T-helper 2 cell treated with Interferon-gamma antibody and Interleukin-4, amounts not matched to agents 100 ng/mL and 5 ng/mL, for 36 hours (primary cell): ENCODE measurements at regions not wholly inside any gene's neighbourhood (a gene's known extent, or its start where the extent isn't known, plus 50 kb on each side); places are given as distances from the start of the nearest gene placed in this dataset.

Experiments used
- intact Hi-C: fragments of 100-400 bp; cut with micrococcal nuclease; formaldehyde crosslinking; loops from one replicate; pipeline ENCODE4 v1.15.1; 2023

DNA sequence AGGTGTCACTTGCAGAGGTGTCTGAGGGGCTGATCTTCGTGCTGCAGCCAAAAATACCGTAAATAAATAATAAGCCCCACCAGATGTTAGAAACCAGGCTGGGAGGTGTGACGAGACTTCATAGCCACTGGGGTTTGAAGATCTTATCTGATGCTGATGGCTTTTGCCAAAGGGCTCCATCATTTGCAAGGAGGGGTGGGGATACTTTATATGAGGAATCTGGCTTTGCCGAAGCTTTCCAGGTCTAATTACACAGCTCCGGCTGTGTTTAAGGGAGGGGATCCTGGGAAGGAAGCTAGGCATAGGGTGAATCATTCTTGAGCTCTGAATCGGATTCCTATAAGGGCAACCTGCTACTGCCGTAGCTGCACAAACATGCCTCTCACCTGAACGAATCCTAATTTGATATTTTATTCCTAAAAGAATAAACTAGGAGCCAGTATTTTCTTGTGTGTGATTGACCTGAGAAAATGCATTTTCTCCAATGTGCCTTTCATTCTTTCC, 249.6 kb downstream of the SOD2 start:
- intact Hi-C loops = no loop called here

GRCh38 chr6:159441704-159441981, 251.4 kb downstream of the SOD2 start:
- intact Hi-C loops = no loop called here

GRCh38 chr6:159440911-159441703, 251.9 kb downstream of the SOD2 start:
- intact Hi-C loops = no loop called here

DNA sequence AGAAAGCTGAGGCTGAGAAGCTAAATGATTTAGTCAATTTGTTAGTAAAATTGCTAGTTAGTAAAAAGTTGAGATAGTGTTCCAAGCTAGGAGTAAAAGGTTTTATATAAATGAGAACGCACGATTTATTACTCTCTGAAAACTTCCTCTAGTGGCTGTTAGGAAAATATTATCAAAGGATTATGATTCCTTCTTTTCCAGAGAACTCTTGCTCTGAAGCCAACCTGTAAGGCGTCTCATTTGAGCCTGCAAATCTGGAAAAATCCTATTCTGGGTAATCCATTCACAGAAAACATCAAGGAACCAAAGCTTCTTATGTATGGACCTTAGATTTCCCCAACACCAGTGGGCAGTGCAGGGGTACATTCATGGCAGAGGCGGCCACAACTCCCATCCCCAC, 252.7 kb downstream of the SOD2 start:
- intact Hi-C loops = no loop called here

DNA sequence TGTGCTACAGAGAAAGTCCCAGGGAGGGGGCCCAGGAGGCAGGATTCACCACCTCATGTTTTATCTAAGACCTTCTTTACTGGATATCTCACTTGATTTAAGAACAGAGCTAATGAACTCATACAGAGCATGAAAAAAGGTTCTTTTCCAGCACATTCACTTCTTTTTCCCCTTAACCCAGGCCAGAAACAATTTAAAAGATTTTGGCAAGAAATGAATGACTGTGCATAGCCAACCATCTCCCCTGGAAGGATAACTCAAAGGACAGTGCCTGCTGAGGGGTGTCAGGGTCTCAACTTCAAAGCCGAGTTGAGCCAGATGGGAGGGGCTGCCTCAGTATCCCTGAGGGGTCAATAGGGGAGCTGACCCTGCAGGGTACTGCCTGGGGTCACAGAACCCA, 253.4 kb downstream of the SOD2 start:
- intact Hi-C loops = no loop called here

DNA sequence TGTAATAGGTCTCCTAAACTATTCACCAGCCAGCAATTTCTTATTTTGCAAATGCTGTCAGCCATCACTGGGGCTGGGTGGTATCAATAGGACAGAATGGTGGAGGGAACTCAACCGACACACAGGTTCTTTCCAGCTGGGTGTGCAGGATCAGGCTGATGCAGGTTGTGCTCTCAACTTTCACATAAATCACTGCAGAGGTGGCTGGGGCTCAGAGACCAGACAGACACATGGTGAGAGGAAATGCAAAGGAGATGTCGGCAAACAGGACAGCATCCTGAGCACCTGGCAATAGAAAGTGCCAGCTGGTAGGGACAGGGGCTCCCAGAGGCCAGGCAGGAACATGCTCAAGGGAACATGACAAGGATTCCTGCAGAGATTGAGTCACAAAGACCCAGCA, 254.9 kb downstream of the SOD2 start:
- intact Hi-C loops = no loop called here

GRCh38 chr6:159436581-159436980, 256.5 kb downstream of the SOD2 start:
- intact Hi-C loops = no loop called here

DNA sequence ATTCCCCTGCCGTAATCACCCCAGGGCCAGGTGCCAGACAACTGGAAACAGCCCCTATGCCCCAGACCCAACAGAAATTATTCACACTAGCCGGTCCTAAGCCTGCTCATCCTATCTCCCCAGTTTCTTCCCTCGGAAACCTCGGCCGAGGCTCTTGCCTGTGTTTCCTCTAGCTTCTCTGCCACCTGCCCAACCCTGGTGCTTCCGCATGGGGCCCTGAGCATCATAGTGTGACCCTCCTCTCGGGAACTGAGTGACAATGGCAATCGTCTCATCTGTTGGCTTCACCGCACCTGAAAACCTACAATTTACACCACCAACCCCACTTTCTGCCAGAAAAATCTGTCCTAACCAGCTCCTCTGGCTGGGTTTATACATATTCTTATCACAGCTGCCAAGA, 257.3 kb downstream of the SOD2 start:
- intact Hi-C loops = no loop called here

DNA sequence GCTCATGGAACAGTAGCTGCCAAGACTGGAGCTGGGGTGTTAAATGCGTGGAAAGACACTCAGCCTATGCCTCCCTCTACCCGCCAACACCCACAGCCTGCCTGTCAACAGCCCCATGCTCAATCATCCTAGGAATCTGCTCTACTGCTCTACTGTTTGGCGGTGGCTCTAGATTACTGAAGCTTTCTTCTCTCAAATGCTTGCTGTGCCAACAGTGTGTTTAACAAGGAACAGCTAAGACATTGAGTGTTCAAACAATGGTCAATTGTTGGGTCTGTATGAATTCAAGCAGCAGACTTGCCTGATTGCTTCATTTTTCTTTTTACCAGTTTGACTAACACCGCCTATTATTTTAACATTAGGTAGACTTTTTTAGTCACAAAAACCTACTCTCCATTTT, 258.6 kb downstream of the SOD2 start:
- intact Hi-C loops = no loop called here

GRCh38 chr6:159433550-159433949, 259.5 kb downstream of the SOD2 start:
- intact Hi-C loops = no loop called here

DNA sequence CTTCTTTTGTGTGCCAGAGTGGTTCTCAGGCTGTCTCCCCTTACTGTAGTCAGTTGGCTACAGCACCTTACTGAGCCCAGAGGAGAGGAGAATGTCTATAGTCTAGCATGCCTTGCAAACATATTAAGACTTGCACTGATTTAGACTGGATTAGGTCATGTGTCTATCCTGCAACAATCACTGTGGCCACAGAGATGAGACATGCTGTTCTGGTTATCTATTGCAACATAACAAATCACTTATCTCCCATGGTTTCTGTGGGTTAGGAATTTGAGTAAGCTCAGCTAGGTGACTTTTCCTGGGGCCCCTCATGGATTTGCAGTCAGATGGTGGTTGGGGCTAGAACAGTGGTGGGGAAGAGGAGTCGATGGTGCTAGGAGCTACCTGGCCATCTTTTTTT, 261.3 kb downstream of the SOD2 start:
- intact Hi-C loops = no loop called here

GRCh38 chr6:159430323-159430722, 261.1 kb downstream of the FNDC1 start:
- intact Hi-C loops = no loop called here

- intact Hi-C loops = no loop called here
Measured at GRCh38 chr6:159429433-159429832, 260.2 kb downstream of the FNDC1 start.

DNA sequence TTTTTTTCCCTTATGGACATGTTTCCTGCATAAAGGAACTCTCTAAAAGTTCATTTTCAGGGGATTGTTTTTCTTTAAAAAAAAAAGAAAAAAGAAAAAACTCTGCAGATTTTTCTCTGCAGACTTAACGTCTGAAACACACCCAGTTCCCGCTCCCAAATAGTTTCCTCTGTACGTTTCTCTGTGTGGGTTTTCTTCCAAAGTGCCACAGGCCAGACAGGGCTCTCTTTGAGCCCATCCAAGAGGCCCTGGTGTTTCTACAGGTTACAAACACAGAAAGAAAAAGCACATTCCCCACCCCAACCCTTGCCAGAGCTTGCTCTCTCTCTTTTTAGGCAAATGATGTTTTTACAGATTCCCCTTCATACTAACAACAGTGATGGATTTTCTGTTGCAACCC, 258.6 kb downstream of the FNDC1 start:
- intact Hi-C loops = no loop called here

DNA sequence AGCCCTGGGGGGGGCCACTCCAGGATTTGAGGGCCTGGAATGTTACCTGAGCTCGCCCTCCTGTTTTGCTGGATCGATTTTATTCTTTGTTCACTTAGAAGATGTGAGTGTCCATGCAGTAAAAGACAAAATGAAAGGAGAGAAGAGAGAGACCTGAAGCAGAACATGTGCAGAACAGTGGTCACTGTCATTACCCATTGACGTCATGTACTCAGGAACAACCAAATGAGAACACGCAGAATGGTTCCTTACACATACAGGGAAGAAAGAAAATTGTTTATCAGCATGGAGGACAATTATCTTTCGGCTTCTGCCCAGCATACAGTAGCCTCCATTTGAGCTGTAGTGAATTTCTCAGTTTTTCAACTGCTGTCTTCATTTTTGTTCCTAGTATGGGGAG, 258.1 kb downstream of the FNDC1 start:
- intact Hi-C loops = no loop called here

DNA sequence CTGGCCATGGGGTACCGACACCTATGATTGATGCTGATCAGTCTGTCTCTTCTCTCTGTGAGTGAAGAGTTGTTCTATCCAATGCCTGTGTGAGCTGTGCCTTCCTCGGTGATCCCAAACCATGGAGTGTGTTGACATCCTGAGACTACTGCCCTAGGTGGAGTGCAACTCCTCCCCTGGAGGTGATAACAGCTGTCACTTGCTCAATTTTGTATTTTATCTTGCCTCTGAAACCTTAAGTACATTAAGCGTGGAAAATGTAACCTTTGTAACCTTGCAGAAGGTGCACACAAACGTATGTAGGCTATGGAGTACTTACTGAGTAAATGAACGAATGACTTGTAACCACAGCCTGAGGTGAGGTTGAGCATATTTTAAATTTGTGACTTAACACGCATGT, 256.2 kb downstream of the FNDC1 start:
- intact Hi-C loops = no loop called here

- intact Hi-C loops = no loop called here
Measured at GRCh38 chr6:159422041-159422984, 253.1 kb downstream of the FNDC1 start.

GRCh38 chr6:159421586-159421985, 252.4 kb downstream of the FNDC1 start:
- intact Hi-C loops = no loop called here

GRCh38 chr6:159418997-159419396, 249.8 kb downstream of the FNDC1 start:
- intact Hi-C loops = no loop called here

DNA sequence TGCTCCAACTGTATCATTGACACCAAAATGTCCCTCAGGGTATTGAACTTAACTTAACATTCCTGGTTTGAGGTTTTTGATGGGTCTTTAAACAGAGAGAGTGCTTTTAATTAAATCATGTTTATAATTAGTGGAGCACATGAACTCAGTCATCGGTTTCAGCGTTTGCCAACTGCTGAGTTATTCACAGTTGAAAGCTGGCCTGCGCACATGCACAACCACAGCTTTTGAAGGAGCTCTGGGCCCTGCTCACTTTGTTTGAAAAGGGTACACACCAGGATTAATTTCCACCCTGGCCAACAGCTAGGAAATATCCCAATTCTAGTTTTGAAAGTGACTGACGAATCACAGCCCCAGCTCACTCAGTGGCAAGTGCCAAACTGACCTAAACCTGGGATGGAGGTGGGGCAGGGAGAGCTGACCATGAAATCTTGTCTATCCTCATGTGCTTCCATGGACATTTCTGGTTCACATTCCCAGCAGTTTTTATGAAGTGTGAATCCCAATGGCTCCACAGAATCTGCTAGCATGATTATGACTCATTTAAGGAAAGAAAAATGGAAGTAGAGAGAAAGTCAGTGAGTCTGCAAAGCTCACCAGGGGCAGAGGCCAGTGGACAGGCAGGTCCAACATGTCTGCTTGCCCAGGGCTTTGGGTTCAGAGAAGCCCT, 247.8 kb downstream of the FNDC1 start:
- intact Hi-C loops = no loop called here

DNA sequence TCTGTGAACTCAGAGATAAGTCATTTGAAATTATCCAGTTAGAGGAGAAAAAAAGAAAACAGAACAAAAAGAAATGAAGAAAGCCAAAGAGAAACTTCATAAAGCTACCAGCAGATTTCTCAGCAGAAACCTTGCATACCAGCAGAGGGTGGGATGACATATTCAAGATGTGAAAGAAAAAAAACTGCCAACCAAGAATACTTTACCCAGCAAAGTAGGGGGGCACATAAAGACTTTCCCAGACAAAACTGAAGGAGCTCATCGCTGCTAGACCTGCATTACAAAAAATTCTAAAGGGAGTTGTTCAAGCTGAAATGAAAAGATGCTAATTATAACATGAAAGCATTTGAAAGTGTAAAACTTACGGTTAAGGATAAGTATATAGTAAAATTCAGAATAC, 246.3 kb downstream of the FNDC1 start:
- intact Hi-C loops = no loop called here

- intact Hi-C loops = no loop called here
Measured at GRCh38 chr6:159414711-159415110, 245.5 kb downstream of the FNDC1 start.
